H1 (cell line): ENCODE measurements at regions not wholly inside any gene's neighbourhood (a gene's known extent, or its start where the extent isn't known, plus 50 kb on each side); places are given as distances from the start of the nearest gene placed in this dataset.

ENCODE experiments used
- CHD7 ChIP-seq: fragments of 300-600 bp; sonication (generic); IDR thresholded peaks from 2 replicates; pipeline ENCODE4 v1.7.1; 2012; ENCODE audit warnings: low read length, moderate library complexity, mild to moderate bottlenecking, inconsistent platforms; ENCODE audit not compliant: insufficient replicate concordance
- GTF2F1 ChIP-seq: IDR thresholded peaks from 2 replicates; pipeline ENCODE4 v1.6.1; 2012; ENCODE audit warnings: low read depth, low read length, improper control_type of control experiment, borderline replicate concordance
- PHF8 ChIP-seq: fragments of 200-600 bp; sonication (generic); conservative IDR thresholded peaks from 2 replicates; pipeline ENCODE4 v1.7.1; 2012; ENCODE audit warnings: low read depth, mild to moderate bottlenecking, inconsistent platforms, low read length, moderate library complexity
- POLR2AphosphoS5 ChIP-seq: IDR thresholded peaks from 2 replicates; pipeline ENCODE4 v1.6.1; 2011; ENCODE audit warnings: low read depth, low read length

DNA sequence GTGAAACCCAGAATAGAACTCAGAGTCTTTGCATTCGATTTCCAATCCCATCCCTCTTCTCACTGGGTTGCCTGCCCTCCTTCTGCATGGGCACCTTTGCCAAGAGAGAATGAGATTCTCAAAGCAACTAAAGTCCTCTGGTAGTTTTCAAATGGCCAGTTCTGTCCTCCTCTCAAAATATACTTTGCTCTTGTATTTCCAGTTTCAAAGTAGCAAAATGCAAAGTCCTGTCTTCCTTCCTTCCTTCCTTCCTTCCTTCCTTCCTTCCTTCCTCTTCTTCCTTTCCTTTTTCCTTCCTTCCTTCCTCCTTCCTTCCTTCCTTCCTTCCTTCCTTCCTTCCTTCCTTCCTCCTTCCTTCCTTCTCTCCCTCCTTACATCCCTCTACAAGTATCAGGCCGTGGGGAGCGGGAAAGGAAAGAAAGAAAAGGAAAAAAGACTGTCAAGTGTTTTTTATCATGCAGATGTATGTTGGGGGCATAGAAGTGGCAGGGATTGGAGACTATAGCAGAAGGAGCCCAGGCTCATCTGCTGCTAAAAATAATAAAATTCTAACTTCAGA, 265.2 kb downstream of the CD83 start (continued):
- TF ChIP-seq PHF8 (no peak), CHD7 (no peak), POLR2AphosphoS5 (no peak), GTF2F1 (no peak)
